ENCODE measurements at regions not wholly inside any gene's neighbourhood (a gene's known extent, or its start where the extent isn't known, plus 50 kb on each side); places are given as distances from the start of the nearest gene placed in this dataset.

DNA sequence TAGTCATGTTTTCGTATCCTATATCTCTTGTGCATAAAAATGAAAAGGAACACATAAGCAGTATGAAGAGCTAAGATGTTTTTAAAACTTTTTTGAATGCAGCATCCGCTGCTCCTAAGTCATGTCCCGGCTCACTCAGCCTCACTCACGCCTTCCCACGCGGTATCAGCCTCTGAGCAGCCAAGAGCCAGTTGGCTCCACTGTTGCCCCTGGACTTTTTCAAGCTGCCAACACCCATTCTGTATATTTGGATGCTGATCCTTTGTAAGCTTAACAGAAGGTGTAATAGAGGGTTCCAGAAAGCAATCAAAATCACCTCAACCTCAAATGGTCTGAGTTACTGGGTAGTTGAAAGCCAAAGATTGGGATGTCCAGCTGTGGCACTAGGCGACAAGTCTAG lies 139.3 kb downstream of the TTLL2 start:
- H3K27me3 Mint-ChIP-seq = peaks cover 2% of the 10 kb centered on the region
- intact Hi-C loops (cut with micrococcal nuclease) = no loop called here
- H3K4me1 Mint-ChIP-seq (ENCODE audit: low read depth) = no peaks in the 10 kb centered on the region
- no peak overlapping the region for H3K27ac Mint-ChIP-seq
- H3K36me3 Mint-ChIP-seq (ENCODE audit: low read depth) = no peaks in the 10 kb centered on the region
- H3K9me3 Mint-ChIP-seq = no peaks in the 10 kb centered on the region
- H3K4me3 Mint-ChIP-seq = no peak overlapping the region

DNA sequence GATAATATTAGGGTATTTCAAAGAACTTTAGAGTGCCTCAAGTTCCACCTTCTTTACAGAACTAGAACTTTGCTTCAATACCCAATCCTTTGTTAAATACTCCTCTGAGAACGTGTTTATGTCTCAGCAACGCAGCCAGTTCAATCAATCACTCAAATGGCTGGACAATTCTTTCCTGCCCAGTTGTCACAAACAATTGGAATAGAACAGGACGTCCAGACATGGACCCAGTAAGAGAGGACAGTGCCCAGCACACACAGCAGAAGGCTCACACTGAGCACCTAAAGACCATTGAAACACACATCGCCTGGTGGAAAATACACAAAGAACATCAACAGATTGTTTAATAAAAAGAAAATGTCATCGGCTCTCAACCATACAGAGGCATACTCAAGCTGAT lies 140.6 kb downstream of the TTLL2 start:
- Mint-ChIP-seq H3K27ac (no peak overlapping the region), H3K4me1 (ENCODE audit: low read depth) (no peaks in the 10 kb centered on the region), H3K4me3 (no peak overlapping the region), H3K9me3 (no peaks in the 10 kb centered on the region), H3K36me3 (ENCODE audit: low read depth) (no peaks in the 10 kb centered on the region), H3K27me3 (no peaks in the 10 kb centered on the region)
- intact Hi-C loops (cut with micrococcal nuclease) = no loop called here

DNA sequence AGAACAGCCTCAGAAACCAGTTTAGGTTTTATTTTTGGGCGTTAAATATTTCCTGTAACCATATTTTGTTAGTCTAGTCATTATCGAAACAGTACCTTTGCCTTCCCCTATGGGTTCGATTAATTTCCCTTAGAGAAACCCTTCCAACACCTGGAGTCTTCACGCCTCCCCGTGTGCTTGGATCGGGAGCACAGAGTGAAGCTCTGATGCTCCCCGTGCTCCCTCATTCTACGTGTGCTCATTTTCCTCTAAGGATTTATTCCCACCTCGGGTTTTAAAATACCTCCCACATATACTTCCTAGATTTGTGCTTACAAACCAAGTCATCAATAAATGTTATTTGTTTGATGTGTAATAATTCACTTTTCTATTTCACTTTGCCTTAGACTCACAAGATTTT lies 142.4 kb downstream of the TTLL2 start:
- Mint-ChIP-seq H3K4me1 (ENCODE audit: low read depth) (no peaks in the 10 kb centered on the region), H3K27ac (no peak overlapping the region)
- intact Hi-C loops (cut with micrococcal nuclease) = no loop called here

DNA sequence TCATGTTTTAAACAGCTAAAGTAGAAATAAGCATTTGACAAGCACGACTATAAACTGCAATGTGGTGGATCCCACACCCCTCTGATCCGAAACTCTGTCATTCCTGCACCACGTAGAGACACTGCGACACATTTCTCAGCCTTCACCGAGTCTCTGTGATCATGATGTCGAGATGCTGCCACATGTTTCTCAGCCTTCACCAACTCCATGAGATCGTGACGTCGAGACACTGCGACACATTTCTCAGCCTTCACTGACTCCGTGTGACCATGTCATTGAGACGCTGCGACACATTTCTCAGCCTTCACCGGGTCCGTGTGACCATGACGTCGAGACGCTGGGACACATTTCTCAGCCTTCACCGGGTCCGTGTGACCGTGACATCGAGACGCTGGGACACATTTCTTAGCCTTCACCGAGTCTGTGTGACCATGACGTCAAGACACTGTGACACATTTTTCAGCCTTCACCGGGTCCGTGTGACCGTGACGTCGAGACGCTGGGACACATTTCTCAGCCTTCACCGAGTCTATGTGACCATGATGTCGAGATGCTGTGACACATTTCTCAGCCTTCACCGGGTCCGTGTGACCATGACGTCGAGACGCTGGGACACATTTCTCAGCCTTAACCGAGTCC lies 143.0 kb downstream of the TTLL2 start:
- no peaks in the 10 kb centered on the region for H3K27me3 Mint-ChIP-seq
- no peaks in the 10 kb centered on the region for H3K9me3 Mint-ChIP-seq
- H3K4me3 Mint-ChIP-seq = no peak overlapping the region
- intact Hi-C loops (cut with micrococcal nuclease) = no loop called here
- no peaks in the 10 kb centered on the region for H3K4me1 Mint-ChIP-seq (ENCODE audit: low read depth)
- no peak overlapping the region for H3K27ac Mint-ChIP-seq
- no peaks in the 10 kb centered on the region for H3K36me3 Mint-ChIP-seq (ENCODE audit: low read depth)

More for the DNA sequence above, 142.4 kb downstream of the TTLL2 start:
- H3K9me3 Mint-ChIP-seq = no peaks in the 10 kb centered on the region
- H3K4me3 Mint-ChIP-seq = no peak overlapping the region
- H3K27me3 Mint-ChIP-seq = no peaks in the 10 kb centered on the region
- no peaks in the 10 kb centered on the region for H3K36me3 Mint-ChIP-seq (ENCODE audit: low read depth)

DNA sequence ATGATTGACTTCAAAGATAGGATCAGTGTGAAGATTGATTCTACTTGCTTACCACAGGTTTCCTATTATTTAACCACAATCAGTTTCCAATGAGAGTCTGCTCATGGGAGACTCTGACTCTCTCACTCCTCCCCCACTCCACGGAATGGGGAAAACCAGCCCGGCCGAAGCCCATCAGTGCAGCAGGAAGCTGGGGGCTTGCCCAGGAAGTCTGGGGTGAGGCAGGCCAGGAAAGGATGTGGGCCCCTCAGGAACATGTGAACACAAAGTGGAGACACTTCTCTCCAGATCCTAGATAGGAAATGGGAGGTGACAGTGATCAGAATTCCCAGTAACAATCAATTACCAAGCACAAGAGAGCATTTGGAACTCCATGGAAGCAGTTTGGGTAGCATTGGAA lies 144.2 kb downstream of the TTLL2 start:
- Mint-ChIP-seq H3K36me3 (ENCODE audit: low read depth) (no peaks in the 10 kb centered on the region), H3K4me1 (ENCODE audit: low read depth) (no peaks in the 10 kb centered on the region), H3K4me3 (no peak overlapping the region), H3K9me3 (no peaks in the 10 kb centered on the region), H3K27me3 (no peaks in the 10 kb centered on the region), H3K27ac (no peak overlapping the region)
- intact Hi-C loops (cut with micrococcal nuclease) = no loop called here

DNA sequence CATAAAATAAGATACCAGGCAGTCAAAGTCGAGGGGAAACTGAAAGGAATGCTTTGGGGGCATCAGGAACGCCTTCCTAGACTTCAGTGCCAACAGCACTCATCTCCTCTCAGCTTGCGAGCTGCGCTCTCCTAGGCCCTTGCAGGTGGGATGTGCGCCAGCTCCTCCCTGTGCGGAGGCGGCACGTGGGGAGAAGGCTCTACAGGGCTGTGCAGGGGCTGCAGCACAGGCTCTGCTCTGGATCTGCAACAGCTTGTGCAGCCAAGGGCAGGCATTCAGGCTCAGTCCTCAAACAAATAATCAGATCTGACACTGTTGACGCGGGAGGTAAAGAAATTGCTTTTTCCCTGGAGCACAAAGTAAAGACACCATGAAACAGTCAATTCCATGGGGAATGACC lies 144.8 kb downstream of the TTLL2 start:
- intact Hi-C loops (cut with micrococcal nuclease) = no loop called here
- Mint-ChIP-seq H3K4me3 (no peak overlapping the region), H3K27me3 (no peaks in the 10 kb centered on the region), H3K9me3 (no peaks in the 10 kb centered on the region), H3K36me3 (ENCODE audit: low read depth) (no peaks in the 10 kb centered on the region), H3K27ac (no peak overlapping the region), H3K4me1 (ENCODE audit: low read depth) (no peaks in the 10 kb centered on the region)

DNA sequence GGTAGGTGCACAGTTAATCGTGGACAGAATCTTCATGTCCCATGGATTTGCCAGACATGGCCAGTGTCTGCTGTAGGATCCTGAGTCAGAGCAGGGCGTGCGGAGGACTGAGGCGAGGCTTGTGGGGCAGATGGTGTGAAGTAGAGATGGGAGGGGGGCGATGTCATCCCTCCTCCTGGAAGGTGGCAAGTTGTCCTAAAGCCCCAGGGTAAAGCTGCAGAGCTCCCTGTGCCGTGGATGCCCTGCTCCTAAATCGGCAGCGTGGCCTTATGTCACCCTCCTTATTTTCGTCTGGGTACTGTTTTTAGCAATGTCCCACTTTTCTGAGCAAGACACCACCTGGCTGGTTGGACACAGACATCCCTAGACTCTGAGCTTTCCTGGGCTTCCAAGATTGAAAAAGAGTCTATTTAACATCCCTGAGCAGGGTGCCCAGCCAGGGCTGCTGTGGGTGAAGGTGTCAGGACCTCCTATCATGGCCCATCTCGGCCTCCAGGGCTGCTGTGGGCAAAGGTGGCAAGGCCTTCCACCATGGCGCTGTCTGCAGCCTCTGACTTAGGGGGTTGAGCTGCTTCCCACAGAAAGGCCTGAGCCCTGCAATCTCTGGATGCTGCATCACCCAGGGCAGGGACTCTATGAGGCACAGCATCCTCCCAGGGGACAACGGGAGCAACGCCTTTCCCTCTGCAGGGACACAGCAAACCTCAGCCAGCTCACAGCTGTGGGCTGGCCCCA lies 145.4 kb downstream of the TTLL2 start:
- H3K4me1 Mint-ChIP-seq (ENCODE audit: low read depth) = no peaks in the 10 kb centered on the region
- intact Hi-C loops (cut with micrococcal nuclease) = no loop called here
- H3K27me3 Mint-ChIP-seq = no peaks in the 10 kb centered on the region
- no peaks in the 10 kb centered on the region for H3K36me3 Mint-ChIP-seq (ENCODE audit: low read depth)
- H3K9me3 Mint-ChIP-seq = no peaks in the 10 kb centered on the region
- no peak overlapping the region for H3K27ac Mint-ChIP-seq
- no peak overlapping the region for H3K4me3 Mint-ChIP-seq

DNA sequence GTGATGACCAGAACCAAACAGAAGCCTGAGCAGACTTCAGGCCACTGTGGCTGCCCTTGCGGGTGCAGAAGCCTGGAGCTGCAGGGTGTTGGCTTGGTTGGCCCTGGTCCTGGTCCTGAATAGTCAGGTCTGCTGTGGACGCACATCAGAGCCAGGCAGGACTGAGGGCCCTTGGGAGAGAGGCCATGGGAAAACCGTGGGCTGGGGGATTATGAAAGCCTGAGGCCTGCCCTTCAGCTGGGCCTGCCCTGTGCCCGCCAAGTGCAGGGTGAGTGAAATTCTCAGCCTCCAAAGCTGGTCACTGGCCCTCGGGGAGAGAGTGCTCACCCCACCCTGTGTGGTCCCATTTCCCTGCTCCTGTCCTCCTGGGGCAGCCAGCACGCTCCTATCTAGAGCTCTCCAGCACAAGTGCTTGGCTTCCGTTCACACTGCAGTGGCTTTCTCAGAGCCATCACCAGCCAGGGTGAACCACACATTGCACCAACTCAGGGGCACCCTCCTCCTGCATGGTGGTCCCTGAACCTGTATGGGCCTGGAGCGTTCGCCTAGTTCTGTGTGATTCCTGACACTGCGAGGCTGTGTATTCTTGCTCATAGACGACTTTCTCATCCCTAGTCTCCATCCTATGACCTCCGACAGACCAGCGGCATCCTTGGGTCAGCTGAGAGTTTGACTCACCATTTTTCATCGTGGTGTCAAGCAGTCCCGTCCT lies 146.1 kb downstream of the TTLL2 start:
- intact Hi-C loops (cut with micrococcal nuclease) = no loop called here
- H3K4me3 Mint-ChIP-seq = no peak overlapping the region
- H3K9me3 Mint-ChIP-seq = no peaks in the 10 kb centered on the region
- no peaks in the 10 kb centered on the region for H3K36me3 Mint-ChIP-seq (ENCODE audit: low read depth)
- H3K27me3 Mint-ChIP-seq = no peaks in the 10 kb centered on the region
- no peak overlapping the region for H3K27ac Mint-ChIP-seq
- H3K4me1 Mint-ChIP-seq (ENCODE audit: low read depth) = no peaks in the 10 kb centered on the region

DNA sequence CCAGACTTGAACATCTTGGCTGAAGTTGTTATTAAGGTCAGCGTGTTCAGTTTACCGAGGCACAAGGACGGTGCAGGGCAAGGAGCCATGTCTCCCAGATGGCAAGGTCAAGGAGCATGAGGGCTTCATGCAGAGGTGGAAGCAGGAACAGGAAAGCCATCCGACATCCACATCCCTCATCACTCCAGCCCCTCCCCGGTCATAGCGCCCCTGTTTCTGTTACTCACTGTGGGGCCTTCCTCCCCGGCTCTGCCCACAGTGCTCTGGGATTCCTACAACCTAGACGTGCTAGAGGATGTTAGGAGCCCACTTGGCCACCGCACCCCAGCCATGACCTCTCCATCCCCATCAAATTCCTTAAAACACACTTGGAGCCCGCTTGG lies 146.7 kb downstream of the TTLL2 start:
- no peak overlapping the region for H3K4me3 Mint-ChIP-seq

DNA sequence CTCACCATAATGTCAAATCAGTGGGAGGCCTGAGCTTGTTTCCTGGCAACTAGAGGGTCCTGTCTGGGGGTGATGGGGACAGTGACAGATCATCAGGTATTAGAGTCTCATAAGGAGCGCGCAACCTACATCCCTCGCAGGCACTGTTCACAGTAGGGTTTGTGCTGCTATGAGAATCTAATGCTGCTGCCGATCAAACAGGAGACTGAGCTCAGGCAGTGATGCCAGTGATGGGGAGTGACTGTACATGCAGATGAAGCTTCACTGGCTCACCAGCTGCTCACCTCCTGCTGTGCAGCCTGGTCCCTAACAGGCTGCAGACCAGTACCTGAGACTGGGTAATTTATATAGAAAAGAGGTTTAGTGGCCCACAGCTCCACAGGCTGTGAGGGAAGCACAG lies 147.3 kb downstream of the TTLL2 start:
- intact Hi-C loops (cut with micrococcal nuclease) = no loop called here
- no peaks in the 10 kb centered on the region for H3K4me1 Mint-ChIP-seq (ENCODE audit: low read depth)
- H3K27ac Mint-ChIP-seq = no peak overlapping the region
- no peak overlapping the region for H3K4me3 Mint-ChIP-seq
- no peaks in the 10 kb centered on the region for H3K9me3 Mint-ChIP-seq
- no peaks in the 10 kb centered on the region for H3K27me3 Mint-ChIP-seq
- no peaks in the 10 kb centered on the region for H3K36me3 Mint-ChIP-seq (ENCODE audit: low read depth)

More for the DNA sequence above, 146.7 kb downstream of the TTLL2 start:
- intact Hi-C loops (cut with micrococcal nuclease) = no loop called here
- no peaks in the 10 kb centered on the region for H3K36me3 Mint-ChIP-seq (ENCODE audit: low read depth)
- no peaks in the 10 kb centered on the region for H3K4me1 Mint-ChIP-seq (ENCODE audit: low read depth)
- no peaks in the 10 kb centered on the region for H3K9me3 Mint-ChIP-seq
- H3K27me3 Mint-ChIP-seq = no peaks in the 10 kb centered on the region
- no peak overlapping the region for H3K27ac Mint-ChIP-seq

DNA sequence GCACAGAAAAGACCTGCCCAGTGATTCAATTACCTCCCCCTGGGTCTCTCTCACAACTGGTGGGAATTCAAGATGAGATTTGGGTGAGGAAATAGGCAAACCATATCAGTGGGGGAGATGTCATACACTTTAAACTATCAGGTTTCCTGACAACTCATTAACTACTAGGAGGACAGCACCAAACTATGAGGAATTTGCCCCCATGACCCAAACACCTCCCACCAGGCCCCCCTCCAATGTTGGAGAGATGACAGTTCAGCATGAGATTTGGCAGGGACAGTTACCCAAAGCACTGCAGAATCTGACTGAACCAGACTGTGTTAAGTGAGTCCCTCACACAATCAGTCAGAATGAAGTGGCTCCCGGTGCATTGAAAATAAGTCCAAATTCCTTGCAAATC lies 148.0 kb downstream of the TTLL2 start:
- no peaks in the 10 kb centered on the region for H3K27me3 Mint-ChIP-seq
- intact Hi-C loops (cut with micrococcal nuclease) = no loop called here
- no peak overlapping the region for H3K27ac Mint-ChIP-seq
- no peaks in the 10 kb centered on the region for H3K9me3 Mint-ChIP-seq
- H3K4me1 Mint-ChIP-seq (ENCODE audit: low read depth) = no peaks in the 10 kb centered on the region
- H3K36me3 Mint-ChIP-seq (ENCODE audit: low read depth) = no peaks in the 10 kb centered on the region
- no peak overlapping the region for H3K4me3 Mint-ChIP-seq

DNA sequence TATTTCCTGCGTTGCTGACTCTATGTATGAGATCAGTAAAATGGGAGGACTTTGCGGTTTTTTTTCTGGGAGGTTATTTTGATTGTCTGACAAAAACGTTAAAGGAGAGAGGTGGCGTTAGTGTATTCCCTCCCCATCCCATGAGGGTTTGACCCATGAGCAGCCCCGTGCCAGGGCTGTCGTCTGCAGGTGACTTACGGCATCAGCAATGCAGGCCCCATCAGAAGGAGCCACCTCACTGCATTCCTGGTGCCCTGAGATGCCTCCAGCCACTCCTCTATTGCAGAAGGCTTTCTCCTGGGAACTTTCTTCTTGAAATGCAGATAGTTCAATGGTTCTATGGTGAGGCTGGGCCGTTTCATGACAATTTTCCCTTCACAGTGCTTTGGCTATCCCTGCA lies 149.3 kb downstream of the TTLL2 start:
- H3K4me1 Mint-ChIP-seq (ENCODE audit: low read depth) = no peaks in the 10 kb centered on the region
- no peaks in the 10 kb centered on the region for H3K9me3 Mint-ChIP-seq
- H3K36me3 Mint-ChIP-seq (ENCODE audit: low read depth) = no peaks in the 10 kb centered on the region
- H3K27me3 Mint-ChIP-seq = no peaks in the 10 kb centered on the region
- intact Hi-C loops (cut with micrococcal nuclease) = no loop called here
- H3K27ac Mint-ChIP-seq = no peak overlapping the region
- no peak overlapping the region for H3K4me3 Mint-ChIP-seq

DNA sequence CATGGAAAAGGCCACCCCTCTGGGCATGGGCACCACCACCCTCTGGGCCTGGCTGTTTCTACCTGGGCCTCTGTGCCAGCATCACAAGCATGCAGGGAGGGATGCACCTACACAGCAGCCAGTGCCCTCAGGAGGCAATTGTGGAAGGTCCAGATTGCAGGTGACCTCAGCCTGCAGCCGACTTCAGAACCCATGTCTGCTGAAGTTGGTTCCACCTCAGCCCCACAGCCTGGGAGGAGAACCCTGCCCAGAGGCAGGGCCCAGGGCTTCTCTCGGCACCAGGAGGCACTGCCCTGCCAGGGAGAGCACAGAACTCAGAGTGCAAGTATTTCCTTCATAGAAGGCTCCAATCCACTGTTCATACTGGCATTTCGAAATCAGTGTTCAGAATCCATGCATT lies 149.8 kb downstream of the TTLL2 start:
- H3K27me3 Mint-ChIP-seq = no peaks in the 10 kb centered on the region

DNA sequence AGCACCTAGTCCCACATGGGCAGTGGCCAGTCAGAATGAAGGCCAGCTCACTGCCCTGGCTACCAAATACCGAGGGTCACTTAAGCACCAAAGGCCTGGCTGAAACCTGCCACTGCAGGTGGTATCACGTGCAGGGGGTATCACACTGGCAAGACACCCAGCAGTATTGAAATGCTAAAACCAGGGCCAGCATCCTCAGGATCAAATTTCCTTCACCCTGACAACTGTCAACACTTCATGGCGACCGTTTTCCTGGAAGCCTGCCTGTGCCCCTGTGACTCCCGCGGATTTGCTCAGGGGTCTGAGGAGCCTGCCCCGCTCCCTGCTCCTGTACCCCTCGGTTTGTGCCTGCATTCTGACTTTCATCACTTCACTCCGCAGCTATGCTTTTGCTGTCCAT lies 151.1 kb downstream of the TTLL2 start:
- Mint-ChIP-seq H3K4me1 (ENCODE audit: low read depth) (peaks cover 17% of the 10 kb centered on the region), H3K36me3 (ENCODE audit: low read depth) (no peaks in the 10 kb centered on the region), H3K27ac (no peak overlapping the region), H3K9me3 (no peaks in the 10 kb centered on the region), H3K4me3 (no peak overlapping the region), H3K27me3 (no peaks in the 10 kb centered on the region)
- intact Hi-C loops (cut with micrococcal nuclease) = no loop called here

More for the DNA sequence above, 149.8 kb downstream of the TTLL2 start:
- Mint-ChIP-seq H3K4me1 (ENCODE audit: low read depth) (peaks cover 4% of the 10 kb centered on the region), H3K27ac (no peak overlapping the region), H3K4me3 (no peak overlapping the region), H3K9me3 (no peaks in the 10 kb centered on the region), H3K36me3 (ENCODE audit: low read depth) (no peaks in the 10 kb centered on the region)
- intact Hi-C loops (cut with micrococcal nuclease) = no loop called here
